ENCODE measurements at regions not wholly inside any gene's neighbourhood (a gene's known extent, or its start where the extent isn't known, plus 50 kb on each side); places are given as distances from the start of the nearest gene placed in this dataset.

- TF ChIP-seq BMI1 (IDR thresholded peaks at IDR 0.05; ENCODE audit: borderline replicate concordance) = no peak
- TF ChIP-seq REST (IDR thresholded peaks at IDR 0.05; ENCODE audit: low read depth, low read length) = no peak
Measured at GRCh38 chr18:45166836-45167551, 448.3 kb upstream of the SLC14A2 start.

Measured in GM12878 (cell line).